GM12874 (cell line): ENCODE measurements at regions not wholly inside any gene's neighbourhood (a gene's known extent, or its start where the extent isn't known, plus 50 kb on each side); places are given as distances from the start of the nearest gene placed in this dataset.

Experiments
- TF ChIP-seq, protein P1 (sequence below): IDR thresholded peaks from 2 replicates; pipeline ENCODE4 v1.5.1; 2011; ENCODE audit warnings: low read depth, mild to moderate bottlenecking, control low read depth, low read length, moderate library complexity; ENCODE audit not compliant: insufficient read depth

DNA sequence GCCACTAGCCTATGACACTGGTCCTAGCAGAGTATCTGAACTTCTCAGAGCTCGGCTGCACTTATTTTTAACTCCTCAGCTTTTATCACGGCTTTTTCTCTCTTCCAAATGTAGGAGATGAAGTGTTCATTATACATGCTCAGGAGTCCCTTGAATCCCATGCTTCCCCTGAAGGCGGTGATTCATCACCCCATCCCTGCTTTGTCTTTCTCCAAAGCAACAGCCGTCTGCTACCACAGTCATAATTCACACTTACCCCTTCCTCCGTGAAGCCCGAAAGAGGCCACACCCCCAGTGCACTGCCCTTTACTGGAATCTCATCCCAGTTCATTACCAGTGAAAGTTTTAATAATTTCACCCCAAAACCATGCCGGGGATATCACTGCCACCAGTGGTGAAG is 301.5 kb upstream of the SHH start:
- TF ChIP-seq, protein P1, sequence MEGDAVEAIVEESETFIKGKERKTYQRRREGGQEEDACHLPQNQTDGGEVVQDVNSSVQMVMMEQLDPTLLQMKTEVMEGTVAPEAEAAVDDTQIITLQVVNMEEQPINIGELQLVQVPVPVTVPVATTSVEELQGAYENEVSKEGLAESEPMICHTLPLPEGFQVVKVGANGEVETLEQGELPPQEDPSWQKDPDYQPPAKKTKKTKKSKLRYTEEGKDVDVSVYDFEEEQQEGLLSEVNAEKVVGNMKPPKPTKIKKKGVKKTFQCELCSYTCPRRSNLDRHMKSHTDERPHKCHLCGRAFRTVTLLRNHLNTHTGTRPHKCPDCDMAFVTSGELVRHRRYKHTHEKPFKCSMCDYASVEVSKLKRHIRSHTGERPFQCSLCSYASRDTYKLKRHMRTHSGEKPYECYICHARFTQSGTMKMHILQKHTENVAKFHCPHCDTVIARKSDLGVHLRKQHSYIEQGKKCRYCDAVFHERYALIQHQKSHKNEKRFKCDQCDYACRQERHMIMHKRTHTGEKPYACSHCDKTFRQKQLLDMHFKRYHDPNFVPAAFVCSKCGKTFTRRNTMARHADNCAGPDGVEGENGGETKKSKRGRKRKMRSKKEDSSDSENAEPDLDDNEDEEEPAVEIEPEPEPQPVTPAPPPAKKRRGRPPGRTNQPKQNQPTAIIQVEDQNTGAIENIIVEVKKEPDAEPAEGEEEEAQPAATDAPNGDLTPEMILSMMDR: no peak

DNA sequence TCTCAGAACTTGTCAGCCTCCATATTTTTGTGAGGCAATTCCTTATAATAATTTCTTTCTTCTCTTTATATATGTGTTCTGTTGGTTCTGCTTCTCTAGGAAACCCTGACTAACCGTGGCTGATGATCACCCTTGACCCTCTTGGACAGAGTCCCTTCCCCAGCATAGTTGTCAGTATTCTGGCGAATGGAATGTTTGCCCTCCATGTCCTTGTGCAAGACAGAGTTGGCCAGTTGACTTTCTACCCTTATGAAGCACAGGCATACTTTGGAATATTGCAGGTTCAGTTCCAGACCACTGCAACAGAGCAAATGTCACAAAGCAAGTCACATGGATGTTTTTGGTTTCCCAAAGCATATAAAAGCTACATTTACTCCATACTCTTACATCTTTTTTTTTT is 297.7 kb upstream of the SHH start:
- TF ChIP-seq, protein P1: no peak

DNA sequence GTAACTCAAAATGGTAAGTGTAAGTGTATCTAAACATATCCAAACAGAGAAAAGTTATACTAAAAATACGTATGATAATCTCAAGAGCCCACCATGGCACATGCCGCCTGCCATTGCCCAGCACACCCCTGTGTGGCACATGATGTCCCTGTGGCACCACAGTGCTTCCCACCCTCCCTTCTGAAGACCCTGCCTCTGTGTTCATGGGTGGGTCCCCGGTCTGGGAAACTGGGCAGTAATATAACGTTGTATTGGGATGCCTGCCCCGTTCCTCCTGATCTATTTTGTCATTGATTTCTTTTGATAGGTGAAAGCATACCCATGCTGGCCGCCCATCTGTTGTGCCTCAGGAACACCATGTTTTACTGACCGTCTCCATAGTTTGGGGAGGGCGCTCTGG is 296.8 kb upstream of the SHH start:
- TF ChIP-seq, protein P1: no peak

DNA sequence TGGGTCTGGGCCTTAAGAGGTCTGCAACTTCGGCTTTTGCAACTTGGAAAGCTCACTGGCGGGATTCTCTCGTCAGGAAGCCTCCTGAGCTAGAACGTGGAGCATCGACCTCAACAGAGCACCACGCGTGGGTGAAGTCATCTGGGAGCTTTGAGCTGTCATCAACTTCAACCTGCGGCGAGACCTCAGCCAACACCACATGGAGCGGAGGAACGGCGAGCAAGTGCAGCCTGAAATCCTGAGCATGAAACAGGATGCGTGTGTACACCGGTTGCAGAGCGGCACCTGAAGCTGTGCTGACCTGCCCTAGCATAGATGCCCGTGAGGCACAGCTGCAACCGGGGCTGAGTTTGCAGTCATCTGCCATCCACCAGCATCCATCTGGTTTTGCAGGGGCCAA is 295.7 kb upstream of the SHH start:
- TF ChIP-seq, protein P1: no peak

GRCh38 chr7:156106107-156106426 is 293.8 kb upstream of the SHH start:
- TF ChIP-seq, protein P1: no peak

DNA sequence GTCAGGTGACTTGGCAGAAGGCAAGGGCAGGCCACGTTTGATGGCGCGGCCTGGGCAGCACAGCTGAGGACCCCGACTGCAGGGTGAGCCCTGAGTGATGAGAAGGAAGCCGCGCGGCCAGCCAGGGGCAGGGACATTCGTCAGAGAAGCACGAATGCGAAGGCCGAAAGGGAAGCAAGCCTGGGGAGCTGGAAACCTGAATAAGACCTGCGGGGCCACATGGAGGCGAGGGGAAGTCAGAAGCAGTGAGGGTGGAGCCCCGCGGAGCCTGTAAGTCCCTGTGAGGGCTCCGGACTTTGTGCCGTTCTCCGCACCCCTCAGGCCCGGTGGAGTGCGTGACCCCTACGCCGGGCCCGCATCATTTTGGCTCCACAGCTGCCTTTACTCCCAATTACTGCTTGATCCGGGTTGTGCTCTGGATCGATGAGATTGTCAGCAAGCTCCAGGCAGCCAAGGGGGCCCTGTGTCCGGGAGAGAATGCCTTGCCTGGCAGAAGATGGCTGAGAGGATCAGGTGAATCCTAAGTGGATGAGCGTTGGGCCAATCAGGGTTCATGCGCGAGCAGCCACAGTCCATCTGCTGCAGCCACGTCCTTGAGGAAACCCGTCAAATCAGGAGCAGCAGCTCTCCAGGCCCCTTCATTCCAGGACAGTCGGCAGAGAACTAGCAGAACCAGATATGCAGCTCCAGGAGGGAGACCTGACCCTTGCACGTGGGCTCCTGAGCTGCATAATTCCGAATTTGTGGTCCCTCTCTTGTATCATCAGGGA is 293.3 kb upstream of the SHH start:
- TF ChIP-seq, protein P1: no peak

DNA sequence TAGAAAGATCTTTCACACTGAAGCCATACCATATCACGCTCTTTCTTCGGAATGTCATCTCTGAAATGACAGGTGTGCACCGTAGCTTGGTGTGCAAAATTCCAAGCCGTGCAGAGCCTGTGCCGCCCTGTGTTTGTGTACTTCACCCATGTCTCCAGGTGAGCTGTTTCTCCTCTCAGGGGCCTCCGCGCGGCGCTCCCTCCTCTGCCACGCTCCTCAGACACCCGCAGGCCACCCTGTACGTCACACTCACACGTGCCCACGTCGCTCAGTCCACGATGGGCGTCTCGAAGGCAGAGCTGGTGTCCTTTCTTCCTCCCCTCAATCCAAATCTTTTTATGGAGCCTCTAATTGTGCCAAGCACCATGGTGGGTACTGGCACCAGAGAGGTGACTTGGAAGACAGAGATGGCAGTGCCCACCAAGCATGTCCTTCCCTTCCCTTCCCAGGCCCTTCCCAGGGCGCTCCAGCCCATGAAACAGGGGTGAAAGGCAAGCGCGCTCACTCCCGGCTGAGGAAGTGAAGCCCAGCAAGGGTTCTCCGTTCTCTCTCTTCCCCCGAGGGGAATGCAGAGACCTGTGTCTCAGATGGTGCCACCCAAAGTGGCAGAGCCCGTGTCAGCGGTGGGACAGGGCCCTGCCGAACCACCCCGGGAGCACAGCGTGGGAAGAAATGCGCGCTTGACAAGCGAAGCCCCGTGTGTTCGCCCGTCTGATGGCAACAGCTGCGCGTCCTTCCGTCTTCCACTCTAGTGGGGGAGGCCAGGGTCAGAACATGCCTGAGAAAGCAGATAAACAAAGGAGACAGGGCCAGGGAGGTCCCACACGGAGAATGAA is 292.5 kb upstream of the SHH start:
- TF ChIP-seq, protein P1: no peak
